ENCODE measurements at regions not wholly inside any gene's neighbourhood (a gene's known extent, or its start where the extent isn't known, plus 50 kb on each side); places are given as distances from the start of the nearest gene placed in this dataset.

- TF ChIP-seq CTCF (IDR thresholded peaks at IDR 0.05) (no peak), POLR2A (IDR thresholded peaks at IDR 0.05) (no peak), EP300 (IDR thresholded peaks at IDR 0.05) (no peak), POLR2AphosphoS5 (IDR thresholded peaks at IDR 0.05) (no peak)
These were observed 199.1 kb upstream of the CHAC2 start for GRCh38 chr2:53568469-53568868.
